Daoy (cell line): ENCODE measurements at regions not wholly inside any gene's neighbourhood (a gene's known extent, or its start where the extent isn't known, plus 50 kb on each side); places are given as distances from the start of the nearest gene placed in this dataset.
"Not testable (repeated sequence)": the region's sequence is repeated elsewhere in the genome, so short reads cannot be mapped to it uniquely, and the experiment has no call there.

ENCODE experiments used
- DNase-seq: peaks from one replicate; pipeline ENCODE4 v3.0.0-alpha.2; 2015; ENCODE audit warnings: low read depth

DNA sequence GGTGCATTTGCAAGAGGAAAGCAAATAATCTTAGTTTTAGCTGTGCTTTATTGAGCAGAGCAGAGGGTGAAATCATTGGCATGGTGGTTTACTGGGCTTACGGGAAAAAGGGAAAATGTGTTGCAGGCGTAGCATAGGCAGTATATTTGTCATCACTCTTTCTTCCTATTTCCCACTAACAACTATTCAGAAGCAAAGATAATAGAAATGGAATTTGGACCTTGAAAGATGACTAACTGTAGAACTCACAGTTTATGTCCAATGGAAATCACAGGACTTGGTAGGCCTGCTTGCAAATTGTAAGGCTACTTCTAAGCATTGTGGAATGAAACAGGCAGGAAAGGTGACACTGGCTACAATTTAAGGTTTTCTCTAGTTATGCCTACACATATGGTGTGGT is 611.9 kb upstream of the MAN1A1 start:
- DNase-seq = no peak

DNA sequence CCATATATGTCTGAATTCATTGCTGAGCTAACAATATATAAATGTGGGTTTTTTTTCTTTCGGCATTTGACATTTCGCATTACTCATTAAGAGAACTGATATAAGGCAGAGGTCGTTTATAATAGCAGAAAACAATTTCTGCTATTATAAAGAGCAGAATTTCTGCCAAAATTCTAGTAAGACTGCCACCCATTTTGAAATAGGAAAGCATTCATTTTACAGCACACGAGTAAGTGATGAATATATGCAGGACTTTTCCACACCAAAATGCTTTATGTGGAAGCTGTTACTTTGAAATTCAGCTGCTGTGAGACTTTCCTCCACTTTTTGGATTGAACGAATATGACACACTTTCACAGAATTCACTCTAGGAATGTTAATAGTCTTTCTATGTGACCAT is 610.9 kb upstream of the MAN1A1 start:
- DNase-seq = no peak

DNA sequence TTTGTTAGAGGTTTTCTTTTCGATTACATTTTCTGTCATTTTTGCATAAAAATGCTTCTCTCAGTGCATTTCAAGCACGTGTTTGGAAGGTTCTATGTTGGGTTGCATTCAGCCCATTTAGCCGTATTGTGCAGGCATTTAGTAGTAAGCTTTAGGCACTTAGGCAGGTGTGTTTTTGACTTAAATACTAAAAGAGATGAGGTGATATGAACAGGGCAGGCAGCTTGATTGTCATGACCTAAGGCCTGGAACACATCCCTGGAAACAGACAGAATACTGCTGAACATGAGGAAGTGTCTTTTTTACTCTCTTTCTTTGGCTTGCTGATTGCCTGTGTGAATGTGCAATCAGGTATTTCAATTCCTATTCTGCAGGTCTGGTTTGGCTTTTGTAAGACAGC is 610.5 kb upstream of the MAN1A1 start:
- no peak for DNase-seq

DNA sequence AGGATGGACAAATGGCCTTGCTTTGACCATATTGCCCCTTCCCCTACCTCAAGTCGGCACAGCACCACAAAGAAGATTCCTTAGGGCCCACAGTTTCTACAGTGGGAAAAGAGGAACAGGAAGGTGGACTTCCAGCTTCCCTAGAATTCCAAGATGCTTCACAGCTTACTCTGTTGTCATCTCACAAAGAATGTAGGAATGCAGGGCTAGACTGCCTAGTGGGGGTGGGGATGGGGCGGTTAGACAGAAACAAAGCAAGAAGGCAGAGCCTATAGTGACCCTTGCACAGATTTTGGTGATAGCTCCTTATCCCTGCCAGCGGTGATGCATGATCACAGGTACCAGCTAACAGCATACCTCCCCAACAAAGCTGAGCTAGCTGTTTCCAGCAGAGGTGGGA is 607.6 kb upstream of the MAN1A1 start:
- no peak for DNase-seq

DNA sequence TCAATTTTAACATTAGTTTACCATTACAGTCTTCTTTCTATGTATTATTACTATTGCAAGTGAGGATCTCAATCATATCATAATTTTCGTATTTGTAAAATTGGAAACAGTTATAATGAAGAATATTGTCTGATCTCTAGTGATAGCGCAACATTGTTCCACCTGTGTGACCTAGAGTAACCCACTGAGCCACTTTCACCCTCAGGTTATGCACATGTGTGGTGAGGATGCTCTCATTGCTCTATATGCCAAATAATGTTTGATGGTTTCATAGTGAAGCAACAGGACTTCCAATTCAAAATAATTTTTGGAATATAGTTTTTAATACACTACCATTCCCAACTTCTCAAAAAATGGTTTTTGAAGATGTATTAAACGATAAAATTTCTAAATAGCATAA is 603.1 kb upstream of the MAN1A1 start:
- DNase-seq = no peak

DNA sequence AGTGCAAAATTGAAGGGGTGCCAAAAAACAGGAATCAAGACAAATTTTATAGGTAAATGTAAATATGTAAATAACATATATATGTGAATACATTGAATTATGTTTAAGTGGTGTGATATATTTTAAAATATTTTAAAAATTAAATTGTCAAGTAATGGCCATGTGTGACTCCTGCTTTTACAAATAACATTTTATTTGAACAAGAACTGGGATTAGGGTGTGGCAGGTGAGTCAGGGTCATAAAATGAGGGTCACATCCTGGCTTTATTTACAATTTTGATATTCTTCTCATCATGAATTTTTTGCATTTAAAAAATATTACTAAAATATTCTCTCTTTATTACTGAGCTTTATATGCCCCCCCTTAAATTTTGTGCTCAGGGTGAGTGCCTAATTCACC is 601.1 kb upstream of the MAN1A1 start:
- DNase-seq = no peak

DNA sequence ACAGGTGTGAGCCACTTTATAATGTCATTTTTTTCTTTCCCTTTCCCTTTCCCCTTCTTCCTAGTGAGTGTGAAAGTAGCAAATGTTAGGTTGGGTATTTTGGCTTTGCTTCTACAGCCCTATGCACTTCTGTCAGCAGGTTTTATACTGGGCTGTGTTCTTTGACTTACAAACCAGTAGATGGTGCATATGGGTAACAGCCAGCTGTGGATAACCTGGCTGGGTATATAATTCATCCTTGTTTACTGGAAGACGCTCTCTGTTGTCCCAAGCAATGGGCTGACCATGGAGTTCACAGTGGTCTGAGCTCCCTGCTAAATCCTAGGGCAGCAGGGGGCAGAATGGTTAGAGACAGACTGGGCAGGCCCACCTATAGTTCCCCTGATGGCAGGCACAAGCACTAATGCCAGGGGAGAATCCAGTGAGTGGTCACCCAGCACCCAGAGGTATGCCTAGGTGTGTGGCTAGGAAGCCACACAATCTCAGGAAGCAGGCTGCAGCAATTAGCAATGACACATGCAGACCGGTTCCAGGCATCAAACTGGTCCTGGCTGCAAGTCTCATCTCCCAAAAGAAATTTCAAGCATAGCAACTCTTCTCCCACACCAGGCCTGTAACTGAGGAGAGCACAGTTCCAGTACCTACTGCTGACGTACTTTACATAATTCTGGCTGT is 592.7 kb upstream of the MAN1A1 start:
- no peak for DNase-seq

DNA sequence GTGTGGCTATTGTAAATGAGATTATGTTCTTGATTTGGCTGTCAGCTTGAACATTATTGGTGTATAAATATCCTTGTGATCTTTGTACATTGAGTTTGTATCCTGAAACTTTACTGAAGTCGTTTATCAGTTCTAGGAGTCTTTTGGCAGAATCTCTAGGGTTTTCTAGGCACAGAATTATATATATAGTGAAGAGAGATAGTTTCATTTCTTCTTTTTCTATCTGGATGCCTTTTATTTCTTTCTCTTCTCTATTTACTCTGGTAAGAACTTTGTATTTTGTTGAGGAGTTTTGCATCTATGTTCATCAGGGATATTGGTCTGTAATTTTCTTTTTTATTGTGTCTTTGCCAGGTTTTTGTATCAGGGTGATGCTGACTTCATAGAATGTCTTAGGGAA is 589.2 kb upstream of the MAN1A1 start:
- DNase-seq = no peak

DNA sequence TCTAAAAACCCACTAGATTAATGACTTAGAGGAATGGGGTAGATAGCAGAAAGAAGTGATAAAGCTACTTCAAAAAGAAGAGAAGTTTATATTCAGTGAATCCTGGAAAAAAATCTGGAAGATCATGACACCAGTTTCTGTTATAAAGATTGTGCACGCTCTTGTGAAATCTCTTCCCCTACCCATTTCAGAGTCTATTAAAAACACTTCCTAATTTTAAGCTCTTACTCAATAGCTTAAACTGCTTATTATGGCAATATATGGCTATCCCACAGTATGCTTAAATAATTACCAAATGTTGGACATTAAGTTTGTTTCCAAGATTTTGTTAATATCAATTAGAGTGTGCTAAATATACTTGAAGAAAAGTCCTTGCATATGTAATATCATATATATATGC is 585.3 kb upstream of the MAN1A1 start:
- DNase-seq = no peak

DNA sequence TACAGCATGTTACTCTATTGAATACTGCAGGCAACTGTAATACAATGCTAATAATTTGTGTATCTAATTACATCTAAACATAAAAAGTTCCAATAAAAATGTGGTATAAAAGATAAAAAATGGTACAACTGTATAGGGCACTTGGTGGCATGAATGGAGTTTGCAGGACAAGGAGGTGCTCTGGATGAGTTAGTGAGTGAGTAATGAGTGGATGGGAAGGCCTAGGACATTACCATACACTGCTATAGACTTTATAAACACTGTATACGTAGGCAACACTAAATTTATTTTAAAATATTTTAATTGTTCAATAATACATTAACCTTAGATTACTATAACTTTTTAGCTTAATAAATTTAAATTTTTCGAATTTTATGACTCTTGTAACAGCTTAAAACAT is 579.6 kb upstream of the MAN1A1 start:
- DNase-seq = no peak

DNA sequence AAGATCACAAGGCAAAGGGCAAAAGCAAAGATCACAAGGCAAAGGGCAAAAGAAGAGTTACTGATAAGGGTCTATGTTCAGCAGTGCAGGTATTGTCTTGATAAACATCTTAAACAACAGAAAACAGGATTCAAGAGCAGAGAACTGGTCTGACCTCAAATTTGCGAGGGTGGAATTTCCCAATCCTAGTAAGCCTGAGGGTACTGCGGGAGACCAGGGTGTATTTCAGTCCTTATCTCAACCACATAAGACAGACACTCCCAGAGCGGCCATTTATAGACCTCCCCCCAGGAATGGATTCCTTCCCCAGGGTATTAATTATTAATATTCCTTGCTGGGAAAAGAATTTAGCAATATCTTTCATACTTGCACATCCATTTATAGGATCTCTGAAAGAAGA is 575.3 kb upstream of the MAN1A1 start:
- DNase-seq = not testable (repeated sequence)

DNA sequence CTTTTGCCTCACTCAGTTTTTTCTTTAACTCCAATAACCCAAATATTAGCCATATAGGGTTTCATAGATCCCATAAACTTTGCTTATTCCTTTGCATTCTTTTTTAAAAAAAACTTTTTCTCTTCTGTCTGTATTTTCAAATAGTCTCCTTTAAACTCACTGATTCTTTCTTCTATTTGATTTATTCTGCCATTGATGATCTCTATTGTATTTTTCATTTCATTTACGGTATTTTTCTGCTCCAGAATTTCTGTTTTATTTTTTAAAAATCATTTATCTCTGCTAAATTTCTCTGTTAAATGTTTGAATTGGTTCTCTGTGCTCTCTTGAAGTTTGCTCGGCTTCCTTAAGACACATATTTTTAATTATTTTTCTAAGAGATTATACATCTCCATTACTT is 573.3 kb upstream of the MAN1A1 start:
- DNase-seq = no peak

DNA sequence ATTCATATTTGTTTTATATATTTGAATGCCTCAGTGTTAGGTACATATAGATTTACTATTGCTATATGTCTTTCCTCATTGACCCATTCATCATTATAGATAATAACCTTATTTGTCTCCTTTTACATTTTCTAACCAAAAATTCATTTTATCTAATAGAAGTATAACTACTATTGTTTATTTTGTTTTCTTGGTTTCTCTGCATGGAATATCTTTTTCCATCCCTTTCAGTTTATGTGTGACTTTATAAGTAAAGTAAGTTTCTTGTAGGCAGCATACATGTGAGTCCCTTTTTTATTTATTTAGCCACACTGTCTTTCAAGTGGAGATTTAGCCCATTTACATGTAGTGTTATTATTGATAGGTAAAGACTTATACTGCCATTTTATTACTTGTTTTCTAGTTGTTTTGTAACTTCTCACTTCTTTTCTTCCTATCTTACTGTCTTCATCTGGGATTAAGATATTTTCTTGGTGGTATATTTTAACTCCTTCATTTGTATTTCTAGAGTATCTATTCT is 572.0 kb upstream of the MAN1A1 start:
- no peak for DNase-seq

DNA sequence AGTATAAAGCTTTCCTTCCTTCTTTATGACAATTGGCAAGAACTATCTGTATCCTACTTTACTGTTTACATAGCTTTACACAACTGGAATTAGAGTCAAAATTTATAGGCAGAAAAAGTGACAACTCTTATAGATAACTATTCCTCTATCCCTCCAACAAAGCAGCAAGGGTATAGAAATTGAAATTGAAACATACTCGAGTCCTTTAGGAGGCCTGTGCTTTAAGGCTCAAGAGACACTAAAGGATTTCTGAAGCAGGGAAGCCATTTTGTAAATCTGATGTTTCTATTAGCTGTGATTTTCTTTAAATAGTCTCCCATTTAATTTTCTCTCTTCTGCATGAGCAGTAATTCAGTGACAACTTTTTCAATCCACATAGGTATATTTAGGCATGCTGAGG is 567.6 kb upstream of the MAN1A1 start:
- no peak for DNase-seq

DNA sequence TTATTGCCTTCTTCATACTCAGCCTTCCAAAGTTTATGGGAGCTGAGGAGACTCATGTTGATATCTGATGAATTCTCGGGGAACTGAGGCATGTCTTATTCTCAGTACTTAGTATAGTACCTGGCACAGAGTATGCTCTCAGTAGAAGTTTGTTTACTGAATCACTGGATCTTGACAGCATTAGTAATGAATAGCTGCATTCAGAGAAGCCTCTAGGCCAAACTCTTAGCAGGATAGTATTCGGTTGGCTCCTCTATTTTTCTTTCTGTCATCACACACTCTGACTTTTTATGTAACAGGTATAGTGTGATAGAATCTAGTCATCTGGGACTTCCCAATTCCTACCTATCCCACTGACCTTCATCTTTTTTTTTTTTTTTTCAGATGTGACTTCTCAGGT is 566.4 kb upstream of the MAN1A1 start:
- DNase-seq = no peak

DNA sequence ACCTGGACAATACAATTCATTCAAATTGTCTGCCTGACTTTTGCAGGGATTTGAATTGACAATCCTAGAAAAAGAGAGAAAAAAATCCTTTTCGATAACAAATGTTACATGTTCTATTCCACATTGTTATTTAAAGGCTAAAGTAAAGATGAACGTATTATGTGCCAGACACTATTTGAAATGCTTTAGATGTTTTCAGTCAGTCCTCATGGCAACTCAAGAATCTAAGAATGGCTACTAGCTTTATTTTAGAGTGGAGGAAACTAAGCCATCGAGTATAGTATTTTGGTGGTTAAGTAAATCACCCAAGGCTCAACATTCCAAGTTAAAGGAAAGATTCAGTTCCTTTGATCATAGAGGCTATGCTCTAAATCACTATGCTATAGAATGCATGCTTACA is 558.6 kb upstream of the MAN1A1 start:
- DNase-seq = no peak

DNA sequence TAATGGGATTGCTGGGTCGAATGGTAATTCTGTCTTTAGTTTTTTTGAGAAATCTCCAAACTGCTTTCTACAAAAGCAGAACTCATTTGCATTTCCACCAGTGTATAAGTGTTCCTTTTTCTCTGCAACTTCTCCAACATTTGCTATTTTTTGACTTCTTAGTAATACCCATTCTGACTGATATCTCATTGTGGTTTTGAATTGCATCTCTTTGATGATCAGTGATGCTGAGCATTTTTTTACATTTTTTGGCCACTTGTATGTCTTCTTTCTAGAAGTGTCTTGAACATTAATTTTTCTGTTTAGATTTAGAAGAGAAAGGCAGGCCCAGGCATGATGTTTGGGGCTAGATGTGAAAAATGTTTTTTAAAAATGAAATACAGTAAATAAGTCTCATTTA is 553.1 kb upstream of the MAN1A1 start:
- DNase-seq = no peak

DNA sequence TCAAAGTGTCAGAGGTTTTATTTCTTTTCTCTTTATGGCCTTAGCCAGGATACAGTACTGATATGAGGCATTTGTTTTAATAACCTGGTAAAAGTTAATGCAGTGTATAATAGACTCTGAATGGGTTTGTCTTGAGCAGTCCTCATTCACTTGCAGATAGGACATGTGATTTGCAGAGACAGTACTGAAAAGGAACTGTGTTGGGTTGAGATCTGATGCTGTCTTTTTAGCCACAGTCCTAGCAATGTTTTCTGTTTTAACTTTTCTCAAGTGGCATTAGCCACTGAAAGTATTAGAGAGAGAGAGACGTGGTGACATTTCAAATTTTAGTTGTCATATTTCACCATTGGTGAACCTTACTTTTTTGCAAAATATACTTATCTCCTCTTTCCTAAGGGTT is 547.2 kb upstream of the MAN1A1 start:
- no peak for DNase-seq

DNA sequence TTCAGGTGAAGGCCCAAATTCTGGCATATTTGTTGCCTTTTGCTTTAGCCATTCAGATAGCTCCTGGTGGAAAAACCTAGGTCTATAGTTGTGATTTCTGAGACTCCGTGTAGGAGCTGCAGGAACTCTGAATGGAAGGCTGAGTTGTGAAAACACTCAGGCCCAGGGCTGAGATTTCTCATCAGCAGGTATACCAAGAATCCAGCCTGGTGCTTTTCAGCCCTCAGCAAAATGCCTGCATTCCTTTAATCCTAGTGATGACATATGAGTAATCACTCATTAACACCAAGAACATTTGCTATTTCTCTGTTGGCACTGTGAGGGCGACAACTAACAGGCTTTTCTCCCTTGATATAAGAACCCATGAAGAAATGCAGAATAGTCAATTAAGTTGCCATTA is 546.1 kb upstream of the MAN1A1 start:
- DNase-seq = no peak

DNA sequence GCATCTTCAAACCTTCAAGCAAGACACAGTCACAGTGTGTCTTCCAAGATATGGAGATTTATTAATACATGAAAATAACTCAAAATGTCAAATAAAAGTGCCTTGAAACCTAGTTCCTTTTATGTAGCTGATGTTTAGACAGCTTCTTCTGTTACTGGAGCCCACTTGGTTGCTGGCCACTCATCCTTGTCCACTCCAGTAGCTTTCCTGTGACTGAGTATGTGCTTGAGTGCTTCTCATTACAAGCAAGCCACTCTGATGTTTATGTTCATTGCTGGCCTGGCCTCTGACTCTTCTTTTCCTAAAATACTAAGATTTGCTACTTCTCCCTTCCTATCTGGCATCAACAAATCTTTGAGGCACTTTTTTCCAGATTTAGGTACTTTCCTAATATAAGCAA is 545.2 kb upstream of the MAN1A1 start:
- no peak for DNase-seq

DNA sequence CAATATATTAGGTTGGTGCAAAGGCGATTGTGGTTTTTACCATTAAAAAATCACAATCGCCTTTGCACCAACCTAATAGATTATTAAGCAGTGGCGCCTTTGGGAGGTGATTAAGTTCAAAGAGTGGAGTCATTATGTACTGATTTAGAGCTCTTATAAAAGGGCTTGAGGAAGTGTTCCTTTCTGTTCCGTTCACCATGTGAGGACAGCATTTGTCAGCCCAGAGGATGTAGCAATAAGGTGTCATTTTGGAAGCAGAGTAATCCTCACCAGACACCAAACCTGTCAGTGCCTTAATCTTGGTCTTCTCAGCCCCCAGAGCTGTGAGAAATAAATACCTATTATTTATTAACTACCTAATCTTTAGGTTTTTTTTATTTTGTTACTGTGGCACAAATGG is 542.1 kb upstream of the MAN1A1 start:
- no peak for DNase-seq

DNA sequence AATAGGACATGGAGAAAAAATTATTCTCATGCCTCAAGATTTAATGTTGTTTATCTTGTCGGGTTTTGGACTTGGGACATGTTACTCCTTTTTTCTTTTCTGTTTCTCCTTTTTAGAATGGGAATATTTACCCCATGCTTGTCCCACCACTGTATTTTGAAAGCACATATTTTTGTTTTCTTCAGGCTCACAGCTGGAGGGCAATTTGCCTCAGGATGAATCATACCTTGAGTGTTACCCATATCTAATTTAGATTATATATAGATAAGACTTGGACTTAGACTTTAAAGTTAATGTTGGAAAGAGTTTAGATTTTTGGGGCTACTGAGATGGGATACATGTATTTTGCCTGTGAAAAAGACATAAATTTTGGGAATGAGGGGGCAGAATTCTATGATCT is 541.6 kb upstream of the MAN1A1 start:
- no peak for DNase-seq

DNA sequence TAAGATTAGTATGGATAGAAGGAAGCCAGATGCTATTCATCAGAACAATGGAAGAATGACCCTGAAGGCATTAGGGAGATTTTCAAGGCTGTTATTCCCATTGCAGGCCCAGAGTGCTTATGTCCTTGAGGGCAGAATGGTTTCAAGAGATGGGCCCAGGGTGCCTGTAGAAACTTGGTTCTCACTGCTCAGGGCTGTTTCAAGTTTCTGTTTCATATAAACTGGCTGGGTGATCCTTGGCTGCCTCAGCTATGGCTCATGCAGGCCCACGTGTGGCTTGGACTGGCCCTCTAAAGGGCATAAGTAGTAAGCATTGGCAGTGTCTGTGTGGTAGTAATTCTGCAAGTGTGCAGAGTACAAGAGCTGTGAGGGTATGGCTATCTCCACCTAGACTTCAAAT is 540.9 kb upstream of the MAN1A1 start:
- no peak for DNase-seq

DNA sequence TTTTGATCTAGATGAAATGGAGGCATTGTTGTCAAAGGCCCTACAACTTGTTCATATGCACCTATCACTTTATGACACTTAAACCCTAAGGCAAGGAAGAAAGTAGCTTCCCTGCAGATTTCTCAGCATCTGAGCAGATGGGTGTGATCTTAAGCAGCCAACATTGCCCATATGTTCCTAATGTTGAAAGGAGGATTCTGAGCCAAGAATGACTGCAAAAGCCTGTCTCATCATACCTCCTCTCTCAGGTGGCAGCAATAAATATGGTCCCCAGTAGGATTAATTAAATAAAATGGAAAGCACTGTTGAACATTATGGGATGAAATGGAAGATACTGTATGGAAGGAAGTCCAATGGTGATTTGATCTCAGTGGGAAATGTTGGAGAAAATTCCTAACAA is 538.1 kb upstream of the MAN1A1 start:
- DNase-seq = no peak
